Endothelial cell of umbilical vein (primary cell): ENCODE measurements at regions not wholly inside any gene's neighbourhood (a gene's known extent, or its start where the extent isn't known, plus 50 kb on each side); places are given as distances from the start of the nearest gene placed in this dataset.

Source experiments
- CTCF ChIP-seq, 2 donors: IDR thresholded peaks; 1 replicate in 1 of 2; 2 replicates in 1 of 2; pipeline ENCODE4 v1.5.1; 2011; ENCODE audit warnings: low read length in 2 of 2, mild to moderate bottlenecking in 2 of 2, moderate library complexity in 2 of 2, control low read depth in 1 of 2, inconsistent platforms in 1 of 2, low read depth in 1 of 2; ENCODE audit not compliant: insufficient read depth in 1 of 2; ENCODE audit errors: extremely low read depth in 1 of 2
- EZH2 ChIP-seq: IDR thresholded peaks from 2 replicates; pipeline ENCODE4 v1.6.1; 2012; ENCODE audit warnings: borderline replicate concordance, low read depth, mild to moderate bottlenecking, moderate library complexity, low read length, inconsistent platforms; ENCODE audit not compliant: severe bottlenecking
- POLR2A ChIP-seq: IDR thresholded peaks from 2 replicates; pipeline ENCODE4 v1.6.1; 2012; ENCODE audit warnings: low read depth, mild to moderate bottlenecking, control low read depth, low read length

GRCh38 chr9:26053954-26054353 lies 375.7 kb upstream of the TUSC1 start:
- TF ChIP-seq CTCF (IDR thresholded peaks at IDR 0.05; ENCODE audit: extremely low read depth in 1 of 2, insufficient read depth in 1 of 2, low read depth in 1 of 2, low read length in 2 of 2) (no peak), EZH2 (no peak), POLR2A (no peak)
